ENCODE measurements at regions not wholly inside any gene's neighbourhood (a gene's known extent, or its start where the extent isn't known, plus 50 kb on each side); places are given as distances from the start of the nearest gene placed in this dataset.

- Histone ChIP-seq H4K20me1 (ENCODE audit: insufficient read depth, low read length) (no peaks in the 10 kb centered on the region), H3K79me2 (ENCODE audit: insufficient read depth, low read length) (no peaks in the 10 kb centered on the region), H3K27ac (ENCODE audit: low read depth, low read length) (no peak overlapping the region), H2AFZ (ENCODE audit: low read length) (no peak overlapping the region), H3K9me3 (ENCODE audit: low read depth, low read length) (no peaks in the 10 kb centered on the region), H3K4me2 (ENCODE audit: insufficient read depth, low read length) (no peak overlapping the region), H3K4me1 (ENCODE audit: insufficient read depth, low read length) (no peaks in the 10 kb centered on the region), H3K36me3 (ENCODE audit: insufficient read depth, low read length) (no peaks in the 10 kb centered on the region), H3K4me3 (ENCODE audit: insufficient read depth, low read length) (no peak overlapping the region), H3K27me3 (ENCODE audit: insufficient read depth, low read length) (no peaks in the 10 kb centered on the region)
- TF ChIP-seq CTCF (IDR thresholded peaks at IDR 0.05; ENCODE audit: extremely low read depth, low read depth, low read length) = no peak
- DNase-seq (ENCODE audit: insufficient read length, low spot score, missing footprints) = no peak
These were observed 65.7 kb upstream of the ZNF236 start for GRCh38 chr18:76756531-76757253.

GRCh38 chr18:76754351-76754750 lies 68.0 kb upstream of the ZNF236 start:
- H3K4me3 ChIP-seq (ENCODE audit: insufficient read depth, low read length) = no peak overlapping the region
- no peak overlapping the region for H3K27ac ChIP-seq (ENCODE audit: low read depth, low read length)
- no peaks in the 10 kb centered on the region for H4K20me1 ChIP-seq (ENCODE audit: insufficient read depth, low read length)
- H3K4me1 ChIP-seq (ENCODE audit: insufficient read depth, low read length) = no peaks in the 10 kb centered on the region
- no peak overlapping the region for H3K4me2 ChIP-seq (ENCODE audit: insufficient read depth, low read length)
- no peaks in the 10 kb centered on the region for H3K27me3 ChIP-seq (ENCODE audit: insufficient read depth, low read length)
- DNase-seq (ENCODE audit: insufficient read length, low spot score, missing footprints) = no peak
- H2AFZ ChIP-seq (ENCODE audit: low read length) = no peak overlapping the region
- H3K36me3 ChIP-seq (ENCODE audit: insufficient read depth, low read length) = no peaks in the 10 kb centered on the region
- no peaks in the 10 kb centered on the region for H3K9me3 ChIP-seq (ENCODE audit: low read depth, low read length)
- TF ChIP-seq CTCF (IDR thresholded peaks at IDR 0.05; ENCODE audit: extremely low read depth, low read depth, low read length) = no peak
- no peaks in the 10 kb centered on the region for H3K79me2 ChIP-seq (ENCODE audit: insufficient read depth, low read length)

- H3K4me2 ChIP-seq (ENCODE audit: insufficient read depth, low read length) = no peak overlapping the region
- no peak overlapping the region for H2AFZ ChIP-seq (ENCODE audit: low read length)
- no peaks in the 10 kb centered on the region for H3K4me1 ChIP-seq (ENCODE audit: insufficient read depth, low read length)
- no peak for DNase-seq (ENCODE audit: insufficient read length, low spot score, missing footprints)
- TF ChIP-seq CTCF (IDR thresholded peaks at IDR 0.05; ENCODE audit: extremely low read depth, low read depth, low read length) = no peak
- H3K9me3 ChIP-seq (ENCODE audit: low read depth, low read length) = no peaks in the 10 kb centered on the region
- H3K36me3 ChIP-seq (ENCODE audit: insufficient read depth, low read length) = no peaks in the 10 kb centered on the region
- no peak overlapping the region for H3K27ac ChIP-seq (ENCODE audit: low read depth, low read length)
- no peaks in the 10 kb centered on the region for H3K79me2 ChIP-seq (ENCODE audit: insufficient read depth, low read length)
- H3K4me3 ChIP-seq (ENCODE audit: insufficient read depth, low read length) = no peak overlapping the region
- no peaks in the 10 kb centered on the region for H3K27me3 ChIP-seq (ENCODE audit: insufficient read depth, low read length)
- no peaks in the 10 kb centered on the region for H4K20me1 ChIP-seq (ENCODE audit: insufficient read depth, low read length)
These were observed 70.0 kb upstream of the ZNF236 start for GRCh38 chr18:76752400-76752799.

GRCh38 chr18:76750917-76751890 lies 71.2 kb upstream of the ZNF236 start:
- no peak overlapping the region for H3K4me2 ChIP-seq (ENCODE audit: insufficient read depth, low read length)
- H3K36me3 ChIP-seq (ENCODE audit: insufficient read depth, low read length) = no peaks in the 10 kb centered on the region
- H3K27ac ChIP-seq (ENCODE audit: low read depth, low read length) = no peak overlapping the region
- no peaks in the 10 kb centered on the region for H4K20me1 ChIP-seq (ENCODE audit: insufficient read depth, low read length)
- no peaks in the 10 kb centered on the region for H3K9me3 ChIP-seq (ENCODE audit: low read depth, low read length)
- no peak overlapping the region for H3K4me3 ChIP-seq (ENCODE audit: insufficient read depth, low read length)
- no peak for DNase-seq (ENCODE audit: insufficient read length, low spot score, missing footprints)
- no peaks in the 10 kb centered on the region for H3K79me2 ChIP-seq (ENCODE audit: insufficient read depth, low read length)
- no peaks in the 10 kb centered on the region for H3K4me1 ChIP-seq (ENCODE audit: insufficient read depth, low read length)
- H2AFZ ChIP-seq (ENCODE audit: low read length) = no peak overlapping the region
- no peaks in the 10 kb centered on the region for H3K27me3 ChIP-seq (ENCODE audit: insufficient read depth, low read length)
- no peak for TF ChIP-seq CTCF (IDR thresholded peaks at IDR 0.05; ENCODE audit: extremely low read depth, low read depth, low read length)

All from osteoblast (primary cell).